SK-N-SH (cell line): ENCODE measurements at regions not wholly inside any gene's neighbourhood (a gene's known extent, or its start where the extent isn't known, plus 50 kb on each side); places are given as distances from the start of the nearest gene placed in this dataset.

Source experiments
- FOXM1 ChIP-seq: IDR thresholded peaks from 2 replicates; pipeline ENCODE4 v1.4.0; 2012; ENCODE audit warnings: low read depth, mild to moderate bottlenecking
- MXI1 ChIP-seq: IDR thresholded peaks from 2 replicates; pipeline ENCODE4 v1.6.1; 2012; ENCODE audit warnings: mild to moderate bottlenecking, low read depth, low read length, improper control_type of control experiment
- RCOR1 ChIP-seq: fragments of 150-350 bp; IDR thresholded peaks from 2 replicates; pipeline ENCODE4 v1.6.1; 2017; ENCODE audit warnings: antibody characterized with exemption, low read length
- TAF1 ChIP-seq: IDR thresholded peaks from 2 replicates; pipeline ENCODE4 v1.6.1; 2012; ENCODE audit warnings: low read depth, mild to moderate bottlenecking, low read length, moderate library complexity, borderline replicate concordance
- TF ChIP-seq, protein P1 (sequence below): fragments of 200-600 bp; sonication (generic); IDR thresholded peaks from 2 replicates; pipeline ENCODE4 v1.6.1; 2017; ENCODE audit warnings: antibody characterized with exemption, mild to moderate bottlenecking, moderate library complexity
- TF ChIP-seq, protein P2 (sequence below): IDR thresholded peaks from 2 replicates; pipeline ENCODE4 v1.4.0; 2012; ENCODE audit warnings: low read depth

DNA sequence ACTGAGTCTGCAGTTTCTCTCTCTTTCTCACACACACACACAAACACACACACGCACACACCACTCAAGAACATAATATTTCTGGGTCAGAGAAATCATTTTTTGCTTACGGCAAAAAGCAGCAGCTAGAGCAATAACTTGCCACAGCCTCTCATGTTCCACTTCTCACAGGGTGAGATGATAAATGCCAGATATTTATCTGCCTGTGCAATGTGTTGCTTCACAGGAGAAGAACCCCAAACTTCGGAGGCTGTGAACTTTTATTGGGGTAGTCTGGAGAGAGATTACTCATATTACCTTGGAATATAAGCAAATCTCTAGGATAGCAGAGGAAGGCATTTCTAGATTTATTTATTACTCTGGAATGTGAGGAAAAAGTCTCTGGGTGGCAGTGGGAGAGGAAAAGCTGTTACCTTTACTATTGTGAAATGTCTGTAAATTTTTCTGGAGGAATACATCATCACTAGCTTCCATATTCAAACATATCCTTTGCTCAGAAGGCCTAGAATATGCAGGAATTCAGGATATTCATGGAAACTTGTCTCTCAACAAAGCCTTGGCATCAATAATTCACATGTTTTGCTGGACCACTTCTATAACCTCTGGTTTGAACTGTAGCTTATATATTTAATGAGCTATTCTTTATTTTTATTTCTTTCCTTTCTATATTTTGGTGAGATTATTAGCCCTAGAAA lies 369.2 kb downstream of the NSUN3 start:
- TF ChIP-seq FOXM1 (no peak), RCOR1 (no peak), TAF1 (no peak), MXI1 (no peak)
- TF ChIP-seq, protein P1, sequence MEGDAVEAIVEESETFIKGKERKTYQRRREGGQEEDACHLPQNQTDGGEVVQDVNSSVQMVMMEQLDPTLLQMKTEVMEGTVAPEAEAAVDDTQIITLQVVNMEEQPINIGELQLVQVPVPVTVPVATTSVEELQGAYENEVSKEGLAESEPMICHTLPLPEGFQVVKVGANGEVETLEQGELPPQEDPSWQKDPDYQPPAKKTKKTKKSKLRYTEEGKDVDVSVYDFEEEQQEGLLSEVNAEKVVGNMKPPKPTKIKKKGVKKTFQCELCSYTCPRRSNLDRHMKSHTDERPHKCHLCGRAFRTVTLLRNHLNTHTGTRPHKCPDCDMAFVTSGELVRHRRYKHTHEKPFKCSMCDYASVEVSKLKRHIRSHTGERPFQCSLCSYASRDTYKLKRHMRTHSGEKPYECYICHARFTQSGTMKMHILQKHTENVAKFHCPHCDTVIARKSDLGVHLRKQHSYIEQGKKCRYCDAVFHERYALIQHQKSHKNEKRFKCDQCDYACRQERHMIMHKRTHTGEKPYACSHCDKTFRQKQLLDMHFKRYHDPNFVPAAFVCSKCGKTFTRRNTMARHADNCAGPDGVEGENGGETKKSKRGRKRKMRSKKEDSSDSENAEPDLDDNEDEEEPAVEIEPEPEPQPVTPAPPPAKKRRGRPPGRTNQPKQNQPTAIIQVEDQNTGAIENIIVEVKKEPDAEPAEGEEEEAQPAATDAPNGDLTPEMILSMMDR, result no peak
- TF ChIP-seq, protein P2, sequence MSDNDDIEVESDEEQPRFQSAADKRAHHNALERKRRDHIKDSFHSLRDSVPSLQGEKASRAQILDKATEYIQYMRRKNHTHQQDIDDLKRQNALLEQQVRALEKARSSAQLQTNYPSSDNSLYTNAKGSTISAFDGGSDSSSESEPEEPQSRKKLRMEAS, result no peak
